ENCODE measurements at regions not wholly inside any gene's neighbourhood (a gene's known extent, or its start where the extent isn't known, plus 50 kb on each side); places are given as distances from the start of the nearest gene placed in this dataset.
"Not testable (repeated sequence)": the region's sequence is repeated elsewhere in the genome, so short reads cannot be mapped to it uniquely, and the experiment has no call there.

DNA sequence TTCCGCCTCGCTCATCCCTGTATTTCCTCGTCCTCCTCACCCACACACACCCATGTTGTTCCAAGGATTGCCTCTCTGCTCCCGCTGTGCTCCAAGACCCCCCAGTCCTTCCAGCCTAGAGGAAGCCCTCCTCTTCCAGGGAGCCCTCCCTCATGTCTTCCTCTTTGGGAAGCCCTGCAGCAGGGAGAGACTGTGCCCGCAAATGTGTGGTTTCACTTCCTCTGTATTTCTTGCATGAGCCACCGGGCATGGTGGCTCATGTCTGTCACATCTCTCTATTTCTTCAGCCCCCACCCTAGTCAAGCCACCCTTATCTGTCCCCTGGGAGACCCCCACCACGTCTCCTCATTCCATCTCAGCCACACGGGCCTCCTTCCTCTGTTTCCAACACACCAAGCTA, 57.5 kb upstream of the PAX7 start:
- TF ChIP-seq, protein P1, sequence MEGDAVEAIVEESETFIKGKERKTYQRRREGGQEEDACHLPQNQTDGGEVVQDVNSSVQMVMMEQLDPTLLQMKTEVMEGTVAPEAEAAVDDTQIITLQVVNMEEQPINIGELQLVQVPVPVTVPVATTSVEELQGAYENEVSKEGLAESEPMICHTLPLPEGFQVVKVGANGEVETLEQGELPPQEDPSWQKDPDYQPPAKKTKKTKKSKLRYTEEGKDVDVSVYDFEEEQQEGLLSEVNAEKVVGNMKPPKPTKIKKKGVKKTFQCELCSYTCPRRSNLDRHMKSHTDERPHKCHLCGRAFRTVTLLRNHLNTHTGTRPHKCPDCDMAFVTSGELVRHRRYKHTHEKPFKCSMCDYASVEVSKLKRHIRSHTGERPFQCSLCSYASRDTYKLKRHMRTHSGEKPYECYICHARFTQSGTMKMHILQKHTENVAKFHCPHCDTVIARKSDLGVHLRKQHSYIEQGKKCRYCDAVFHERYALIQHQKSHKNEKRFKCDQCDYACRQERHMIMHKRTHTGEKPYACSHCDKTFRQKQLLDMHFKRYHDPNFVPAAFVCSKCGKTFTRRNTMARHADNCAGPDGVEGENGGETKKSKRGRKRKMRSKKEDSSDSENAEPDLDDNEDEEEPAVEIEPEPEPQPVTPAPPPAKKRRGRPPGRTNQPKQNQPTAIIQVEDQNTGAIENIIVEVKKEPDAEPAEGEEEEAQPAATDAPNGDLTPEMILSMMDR (IDR thresholded peaks at IDR 0.05; ENCODE audit: partially characterized antibody, unreplicated experiment) = no peak
- Mint-ChIP-seq H3K9me3 (ENCODE audit: unreplicated experiment) (peaks cover 1% of the 10 kb centered on the region), H3K27ac (ENCODE audit: unreplicated experiment) (no peak overlapping the region), H3K27me3 (ENCODE audit: unreplicated experiment) (peaks cover 5% of the 10 kb centered on the region), H3K4me1 (ENCODE audit: low read depth, unreplicated experiment) (peaks cover 10% of the 10 kb centered on the region), H3K4me3 (ENCODE audit: unreplicated experiment) (no peak overlapping the region), H3K36me3 (ENCODE audit: unreplicated experiment) (no peaks in the 10 kb centered on the region)
- DNase-seq = no peak

DNA sequence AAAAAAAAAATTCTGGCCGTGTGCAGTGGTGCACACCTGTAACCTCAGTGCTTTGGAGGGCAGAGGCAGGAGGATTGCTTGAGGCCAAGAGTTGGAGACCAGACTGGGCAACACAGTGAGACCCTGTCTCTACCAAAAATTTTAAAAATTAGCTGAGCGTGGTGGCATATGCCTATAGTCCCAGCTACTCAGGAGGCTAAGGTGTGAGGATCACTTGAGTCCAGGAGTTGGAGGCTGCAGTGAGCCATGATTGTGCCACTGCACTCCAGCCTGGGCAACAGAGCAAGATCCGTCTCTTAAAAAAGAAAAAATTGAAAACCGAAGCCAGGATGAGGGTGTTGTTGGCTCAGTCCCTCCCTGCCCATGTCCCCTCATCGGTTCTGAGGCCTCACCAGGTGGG, 55.9 kb upstream of the PAX7 start:
- no peak overlapping the region for H3K27ac Mint-ChIP-seq (ENCODE audit: unreplicated experiment)
- no peak for DNase-seq
- peaks cover 8% of the 10 kb centered on the region for H3K4me1 Mint-ChIP-seq (ENCODE audit: low read depth, unreplicated experiment)
- no peaks in the 10 kb centered on the region for H3K36me3 Mint-ChIP-seq (ENCODE audit: unreplicated experiment)
- TF ChIP-seq, protein P1 (IDR thresholded peaks at IDR 0.05; ENCODE audit: partially characterized antibody, unreplicated experiment) = no peak
- H3K9me3 Mint-ChIP-seq (ENCODE audit: unreplicated experiment) = peaks cover 3% of the 10 kb centered on the region
- H3K4me3 Mint-ChIP-seq (ENCODE audit: unreplicated experiment) = no peak overlapping the region
- H3K27me3 Mint-ChIP-seq (ENCODE audit: unreplicated experiment) = peaks cover 5% of the 10 kb centered on the region

DNA sequence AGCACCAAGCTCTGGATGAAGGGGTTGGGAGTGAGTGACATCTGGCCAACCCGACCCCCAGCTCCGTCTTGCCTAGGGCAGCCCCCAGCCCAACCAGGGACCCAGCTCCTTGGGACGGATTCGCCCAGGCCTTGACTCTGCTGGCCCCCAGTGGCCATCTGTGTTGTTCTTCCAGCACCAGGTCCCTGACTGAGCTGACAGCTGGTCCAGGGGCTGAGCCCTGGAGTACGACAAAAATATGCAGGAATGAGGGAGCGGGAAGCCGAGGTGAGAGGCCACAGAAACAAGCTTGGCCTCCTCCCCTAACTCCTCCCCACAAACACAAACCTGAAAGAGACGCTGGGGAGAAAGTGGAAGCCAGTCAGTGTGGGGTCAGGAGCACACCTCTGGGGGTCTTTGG, 55.0 kb upstream of the PAX7 start:
- no peak overlapping the region for H3K27ac Mint-ChIP-seq (ENCODE audit: unreplicated experiment)
- TF ChIP-seq, protein P1 (IDR thresholded peaks at IDR 0.05; ENCODE audit: partially characterized antibody, unreplicated experiment) = peak; percentile 72
- H3K4me1 Mint-ChIP-seq (ENCODE audit: low read depth, unreplicated experiment) = peaks cover 5% of the 10 kb centered on the region
- H3K4me3 Mint-ChIP-seq (ENCODE audit: unreplicated experiment) = no peak overlapping the region
- no peaks in the 10 kb centered on the region for H3K36me3 Mint-ChIP-seq (ENCODE audit: unreplicated experiment)
- peak; percentile 88 for DNase-seq
- H3K27me3 Mint-ChIP-seq (ENCODE audit: unreplicated experiment) = peaks cover 5% of the 10 kb centered on the region
- H3K9me3 Mint-ChIP-seq (ENCODE audit: unreplicated experiment) = peaks cover 3% of the 10 kb centered on the region

DNA sequence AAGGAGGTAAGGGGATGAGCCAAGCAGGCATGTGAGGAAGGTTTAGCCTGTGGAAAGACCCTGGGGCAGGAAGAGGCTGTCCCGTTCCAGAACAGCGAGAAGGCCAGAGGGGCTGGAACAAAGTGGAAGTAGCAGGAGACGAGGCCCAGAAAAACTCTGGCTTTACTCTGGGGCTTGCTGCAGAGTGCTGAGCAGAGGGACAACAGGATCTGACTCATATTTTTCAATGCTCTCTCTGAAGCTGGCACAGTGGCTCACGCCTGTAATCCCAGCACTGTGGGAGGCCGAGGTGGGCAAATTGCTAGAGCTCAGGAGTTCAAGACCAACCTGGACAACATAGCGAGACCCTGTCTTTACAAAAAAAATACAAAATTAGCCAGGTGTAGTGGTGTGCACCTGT, 52.4 kb upstream of the PAX7 start:
- peaks cover 1% of the 10 kb centered on the region for H3K4me1 Mint-ChIP-seq (ENCODE audit: low read depth, unreplicated experiment)
- H3K36me3 Mint-ChIP-seq (ENCODE audit: unreplicated experiment) = no peaks in the 10 kb centered on the region
- DNase-seq = no peak
- H3K27ac Mint-ChIP-seq (ENCODE audit: unreplicated experiment) = no peak overlapping the region
- TF ChIP-seq, protein P1 (IDR thresholded peaks at IDR 0.05; ENCODE audit: partially characterized antibody, unreplicated experiment) = no peak
- H3K4me3 Mint-ChIP-seq (ENCODE audit: unreplicated experiment) = no peak overlapping the region
- H3K9me3 Mint-ChIP-seq (ENCODE audit: unreplicated experiment) = peaks cover 3% of the 10 kb centered on the region
- H3K27me3 Mint-ChIP-seq (ENCODE audit: unreplicated experiment) = peaks cover 2% of the 10 kb centered on the region

DNA sequence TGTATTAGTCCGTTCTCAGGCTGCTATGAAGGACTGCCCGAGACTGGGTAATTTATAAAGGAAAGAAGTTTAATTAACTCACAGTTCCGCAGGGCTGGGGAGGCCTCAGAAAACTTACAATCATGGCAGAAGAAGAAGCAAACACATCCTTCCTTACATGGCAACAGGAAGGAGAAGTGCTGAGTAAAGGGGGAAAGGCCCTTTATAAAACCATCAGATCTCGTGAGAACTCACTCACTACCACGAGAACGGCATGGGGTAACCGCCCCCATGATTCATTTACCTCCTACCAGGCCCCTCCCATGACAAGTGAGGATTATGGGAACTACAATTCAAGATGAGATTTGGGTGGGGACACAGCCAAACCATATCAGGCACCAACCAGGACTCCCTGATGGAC, 51.4 kb upstream of the PAX7 start:
- not testable (repeated sequence) for H3K9me3 Mint-ChIP-seq (ENCODE audit: unreplicated experiment)

DNA sequence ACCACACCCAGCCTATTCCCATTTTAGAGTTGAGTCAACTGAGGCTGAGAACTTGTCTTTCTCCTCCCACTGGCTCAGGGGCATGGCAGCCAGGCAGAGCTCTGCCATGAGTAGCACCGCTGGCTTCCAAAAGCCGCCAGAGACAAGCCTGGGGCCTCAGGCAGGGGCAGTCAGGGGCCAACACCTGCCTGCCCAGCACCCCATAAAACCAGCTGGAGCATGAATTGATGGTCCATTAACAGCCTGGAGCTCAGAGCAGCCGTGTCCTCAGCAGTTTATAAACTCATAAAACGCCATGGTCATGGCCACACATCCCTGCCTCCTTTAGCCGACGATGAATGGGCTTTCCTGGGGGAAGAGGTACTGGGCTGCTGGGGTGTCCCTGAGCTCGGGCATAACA, 50.6 kb upstream of the PAX7 start:
- Mint-ChIP-seq H3K36me3 (ENCODE audit: unreplicated experiment) (no peaks in the 10 kb centered on the region), H3K27me3 (ENCODE audit: unreplicated experiment) (peaks cover 8% of the 10 kb centered on the region), H3K4me3 (ENCODE audit: unreplicated experiment) (no peak overlapping the region), H3K27ac (ENCODE audit: unreplicated experiment) (no peak overlapping the region), H3K9me3 (ENCODE audit: unreplicated experiment) (peaks cover 7% of the 10 kb centered on the region), H3K4me1 (ENCODE audit: low read depth, unreplicated experiment) (peaks cover 15% of the 10 kb centered on the region)
- TF ChIP-seq, protein P1 (IDR thresholded peaks at IDR 0.05; ENCODE audit: partially characterized antibody, unreplicated experiment) = no peak
- DNase-seq = no peak

More for the DNA sequence above, 51.4 kb upstream of the PAX7 start:
- H3K4me3 Mint-ChIP-seq (ENCODE audit: unreplicated experiment); H3K4me1 Mint-ChIP-seq (ENCODE audit: low read depth, unreplicated experiment); DNase-seq; H3K36me3 Mint-ChIP-seq (ENCODE audit: unreplicated experiment); H3K27ac Mint-ChIP-seq (ENCODE audit: unreplicated experiment); H3K27me3 Mint-ChIP-seq (ENCODE audit: unreplicated experiment): not testable (repeated sequence)
